SU-DHL-6 (cell line): ENCODE measurements at regions not wholly inside any gene's neighbourhood (a gene's known extent, or its start where the extent isn't known, plus 50 kb on each side); places are given as distances from the start of the nearest gene placed in this dataset.

Experiments used
- H2AFZ ChIP-seq: fragments of 200-600 bp; sonication (generic); 2 replicates; pipeline ENCODE4 v1.6.1; 2014; ENCODE audit warnings: low read depth, mild to moderate bottlenecking, moderate library complexity, mixed read lengths, antibody characterized with exemption, low read length; ENCODE audit not compliant: severe bottlenecking
- H3F3A ChIP-seq: fragments of 200-600 bp; shearing (Covaris generic); 2 replicates; pipeline ENCODE4 v1.6.0; 2016; ENCODE audit warnings: antibody characterized with exemption, mild to moderate bottlenecking; ENCODE audit not compliant: insufficient read depth
- H3K27ac ChIP-seq: fragments of 200-600 bp; sonication (generic); 2 replicates; pipeline ENCODE4 v1.5.1; 2016; ENCODE audit warnings: low read depth, mild to moderate bottlenecking, low read length, moderate library complexity, mixed read lengths
- H3K27me3 ChIP-seq: fragments of 200-600 bp; sonication (generic), shearing (Covaris generic); 2 replicates; pipeline ENCODE4 v1.6.0; 2014; ENCODE audit warnings: mild to moderate bottlenecking, low read length
- H3K36me3 ChIP-seq: fragments of 200-600 bp; sonication (generic); 2 replicates; pipeline ENCODE4 v1.6.1; 2014; ENCODE audit warnings: mild to moderate bottlenecking, low read length, mixed read lengths
- H3K4me2 ChIP-seq: fragments of 300-600, 200-600 bp; shearing (Covaris generic), sonication (generic); 2 replicates; pipeline ENCODE4 v1.6.0; 2014; ENCODE audit warnings: low read length, low read depth, mild to moderate bottlenecking; ENCODE audit not compliant: poor library complexity, severe bottlenecking
- H3K4me3 ChIP-seq: fragments of 200-600 bp; sonication (generic); 2 replicates; pipeline ENCODE4 v1.5.1; 2014; ENCODE audit warnings: antibody characterized with exemption, low read length, mild to moderate bottlenecking, mixed read lengths; ENCODE audit not compliant: insufficient read depth, poor library complexity, severe bottlenecking
- H3K79me2 ChIP-seq: fragments of 200-600 bp; sonication (generic); 2 replicates; pipeline ENCODE4 v1.6.1; 2014; ENCODE audit warnings: mild to moderate bottlenecking, low read length, moderate library complexity; ENCODE audit not compliant: insufficient read depth
- H3K9ac ChIP-seq: fragments of 200-600 bp; sonication (generic); 2 replicates; pipeline ENCODE4 v1.7.0; 2014; ENCODE audit warnings: mild to moderate bottlenecking, low read length
- H3K9me2 ChIP-seq: fragments of 200-600 bp; sonication (generic); replicated peaks from 2 replicates; pipeline ENCODE4 v1.6.1; 2014; ENCODE audit warnings: low read length; ENCODE audit not compliant: insufficient read depth
- H3K9me3 ChIP-seq: fragments of 200-600 bp; sonication (generic); 2 replicates; pipeline ENCODE4 v1.6.1; 2014; ENCODE audit warnings: low read length, mixed read lengths; ENCODE audit not compliant: insufficient read depth
- H4K20me1 ChIP-seq: fragments of 200-600 bp; sonication (generic); 2 replicates; pipeline ENCODE4 v1.6.1; 2014; ENCODE audit warnings: low read depth, mild to moderate bottlenecking, antibody characterized with exemption, low read length, moderate library complexity, mixed read lengths
- CTCF ChIP-seq: fragments of 200-600 bp; sonication (generic); IDR thresholded peaks from one replicate; pipeline ENCODE4 v1.5.1; 2017; ENCODE audit warnings: antibody characterized with exemption, mild to moderate bottlenecking, low read length, moderate library complexity; ENCODE audit not compliant: insufficient read depth, poor library complexity, severe bottlenecking
- EZH2phosphoT487 ChIP-seq: fragments of 200-600 bp; sonication (generic), shearing (Covaris generic); conservative IDR thresholded peaks from 2 replicates; pipeline ENCODE4 v1.6.1; 2018; ENCODE audit warnings: mild to moderate bottlenecking, antibody characterized with exemption, low read length, moderate library complexity, mixed read lengths

GRCh38 chr7:153521370-153521769 lies 530.8 kb upstream of the DPP6 start:
- H4K20me1 ChIP-seq = no peaks in the 10 kb centered on the region
- H3K27ac ChIP-seq = no peak overlapping the region
- no peak for TF ChIP-seq CTCF
- TF ChIP-seq EZH2phosphoT487 = no peak
- H3K4me2 ChIP-seq = no peak overlapping the region
- H3K4me3 ChIP-seq = no peak overlapping the region
- H2AFZ ChIP-seq = no peak overlapping the region
- no peaks in the 10 kb centered on the region for H3K79me2 ChIP-seq
- H3K9me3 ChIP-seq = no peaks in the 10 kb centered on the region
- H3K9ac ChIP-seq = no peak overlapping the region
- no peaks in the 10 kb centered on the region for H3K36me3 ChIP-seq
- no peaks in the 10 kb centered on the region for H3K27me3 ChIP-seq
- H3K9me2 ChIP-seq = no peaks in the 10 kb centered on the region
- no peaks in the 10 kb centered on the region for H3F3A ChIP-seq

- H4K20me1 ChIP-seq = no peaks in the 10 kb centered on the region
- H3K27ac ChIP-seq = no peak overlapping the region
- no peaks in the 10 kb centered on the region for H3K9me2 ChIP-seq
- H2AFZ ChIP-seq = no peak overlapping the region
- H3K9me3 ChIP-seq = no peaks in the 10 kb centered on the region
- H3K9ac ChIP-seq = no peak overlapping the region
- no peak overlapping the region for H3K4me2 ChIP-seq
- H3F3A ChIP-seq = no peaks in the 10 kb centered on the region
- H3K4me3 ChIP-seq = no peak overlapping the region
- TF ChIP-seq EZH2phosphoT487 = no peak
- TF ChIP-seq CTCF = no peak
- no peaks in the 10 kb centered on the region for H3K79me2 ChIP-seq
- no peaks in the 10 kb centered on the region for H3K36me3 ChIP-seq
- no peaks in the 10 kb centered on the region for H3K27me3 ChIP-seq
Observed at GRCh38 chr7:153522261-153522660, 529.9 kb upstream of the DPP6 start.

- no peaks in the 10 kb centered on the region for H3K27me3 ChIP-seq
- H3K27ac ChIP-seq = no peak overlapping the region
- no peaks in the 10 kb centered on the region for H3K36me3 ChIP-seq
- H3K4me3 ChIP-seq = no peak overlapping the region
- no peaks in the 10 kb centered on the region for H3K9me3 ChIP-seq
- no peak for TF ChIP-seq CTCF
- no peak for TF ChIP-seq EZH2phosphoT487
- no peaks in the 10 kb centered on the region for H3F3A ChIP-seq
- no peaks in the 10 kb centered on the region for H3K79me2 ChIP-seq
- no peak overlapping the region for H3K4me2 ChIP-seq
- H4K20me1 ChIP-seq = no peaks in the 10 kb centered on the region
- H2AFZ ChIP-seq = no peak overlapping the region
- H3K9me2 ChIP-seq = no peaks in the 10 kb centered on the region
- no peak overlapping the region for H3K9ac ChIP-seq
Observed at GRCh38 chr7:153523320-153524015, 528.7 kb upstream of the DPP6 start.
